HG03095 (cell line): ENCODE measurements at regions not wholly inside any gene's neighbourhood (a gene's known extent, or its start where the extent isn't known, plus 50 kb on each side); places are given as distances from the start of the nearest gene placed in this dataset.

Experiments used
- ATAC-seq: cut with Tn5 transposase; IDR thresholded peaks from one replicate; pipeline ENCODE4 v1.9.1; 2021; ENCODE audit warnings: moderate library complexity; ENCODE audit not compliant: unreplicated experiment

DNA sequence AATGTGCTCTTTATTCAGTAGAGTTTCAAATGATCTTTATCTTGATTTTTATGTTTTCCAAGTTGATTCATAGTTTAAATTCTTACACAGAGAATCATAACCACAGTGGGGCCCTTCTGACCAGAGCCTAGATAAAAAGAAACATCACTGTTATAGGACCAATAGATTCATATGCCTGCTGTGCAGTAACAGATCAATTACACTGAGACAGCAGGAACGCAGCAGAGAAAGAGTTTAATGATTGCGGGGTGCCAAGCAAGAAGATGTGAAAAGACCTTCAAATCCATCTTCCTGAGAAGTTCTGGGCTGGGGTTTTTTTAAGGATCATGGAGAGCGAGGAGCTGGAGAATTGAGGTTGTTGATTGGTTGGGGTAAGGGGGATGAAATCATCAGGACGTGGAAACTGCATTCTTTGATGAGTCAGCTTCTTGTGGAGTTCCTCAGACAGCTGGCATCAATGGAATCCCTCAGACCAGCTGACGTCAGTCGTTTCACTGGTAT is 346.6 kb downstream of the TBC1D4 start:
- ATAC-seq, result no peak

DNA sequence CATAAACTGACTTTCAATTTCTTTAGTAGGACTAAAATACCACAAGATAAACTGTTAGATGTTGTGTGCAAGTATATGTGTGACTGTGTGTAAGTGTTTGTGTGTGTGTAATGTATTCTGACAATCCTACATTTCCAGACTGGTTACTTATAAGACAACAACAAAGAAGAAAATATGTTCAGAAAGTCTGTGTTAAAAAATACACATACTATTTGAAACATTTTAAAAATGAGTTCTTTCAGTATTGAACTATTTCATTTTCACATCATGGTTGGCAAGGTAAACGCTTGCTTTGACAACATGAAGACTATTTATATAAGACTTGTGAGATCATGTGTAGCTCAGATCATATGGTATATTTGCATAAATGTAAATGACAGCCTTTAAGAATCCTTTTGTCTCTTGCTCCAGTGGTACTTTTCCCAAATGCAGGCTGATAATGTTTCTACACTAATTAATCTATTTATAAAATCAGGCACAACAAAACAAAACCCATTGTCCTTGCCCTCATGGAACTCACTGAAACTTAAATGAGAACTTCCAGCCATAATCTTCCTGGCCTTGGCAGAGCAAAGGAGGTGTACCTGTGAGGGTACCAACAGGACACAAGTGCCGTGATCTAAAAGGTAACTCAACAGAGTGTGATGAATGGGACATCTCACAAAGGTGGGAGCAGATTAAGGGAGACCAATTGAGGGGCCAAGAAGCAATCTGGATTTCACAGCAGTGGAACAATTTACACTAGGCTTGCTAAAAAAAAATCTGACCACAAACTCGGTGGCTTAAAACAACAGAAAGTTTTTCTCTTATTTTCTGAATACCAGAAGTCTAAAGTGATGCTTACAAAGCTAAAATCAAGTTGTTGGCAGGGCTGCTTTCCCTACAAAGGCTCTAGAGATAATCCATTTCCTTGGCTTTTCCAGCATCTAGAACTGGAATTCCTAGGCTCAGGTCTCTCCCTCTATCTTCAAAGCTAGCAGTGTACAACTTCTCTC is 349.0 kb downstream of the TBC1D4 start:
- ATAC-seq, result no peak

DNA sequence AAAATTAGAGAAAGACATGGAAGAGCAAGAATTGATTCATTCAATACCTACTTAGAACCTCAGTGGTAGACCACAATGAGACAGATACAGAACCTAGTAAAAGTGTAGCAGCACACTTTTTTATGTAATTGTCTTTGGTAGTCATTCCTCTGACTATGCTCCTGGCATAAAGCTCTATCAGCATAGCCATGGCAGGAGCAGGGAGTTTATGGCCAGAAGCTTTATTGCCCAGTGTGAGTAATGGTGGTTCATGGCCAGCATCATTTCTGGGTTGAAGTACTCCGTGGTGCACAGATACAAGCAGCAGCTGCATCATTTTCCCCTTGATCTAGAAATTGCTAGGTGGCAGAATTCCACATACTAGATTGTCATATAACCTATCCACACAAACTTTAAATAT is 352.6 kb downstream of the TBC1D4 start:
- no peak for ATAC-seq

DNA sequence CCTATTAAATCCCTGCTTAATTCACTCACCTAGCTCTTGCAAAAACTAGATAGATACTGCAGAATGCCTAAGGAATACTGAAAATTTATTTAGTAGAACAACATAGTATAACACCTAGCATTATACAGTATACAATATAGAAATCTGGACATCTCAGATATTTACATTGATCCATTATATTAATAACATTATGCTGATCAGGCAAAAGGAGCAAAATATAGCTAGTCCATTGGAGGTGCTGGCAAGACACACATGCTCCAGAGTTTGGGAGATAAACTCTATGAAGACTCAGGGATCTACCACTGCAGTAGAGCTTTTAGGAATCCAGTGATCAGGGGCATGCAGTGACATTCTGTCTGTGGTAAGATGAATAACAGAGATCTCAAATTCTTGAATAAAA is 357.6 kb downstream of the TBC1D4 start:
- ATAC-seq, result no peak

DNA sequence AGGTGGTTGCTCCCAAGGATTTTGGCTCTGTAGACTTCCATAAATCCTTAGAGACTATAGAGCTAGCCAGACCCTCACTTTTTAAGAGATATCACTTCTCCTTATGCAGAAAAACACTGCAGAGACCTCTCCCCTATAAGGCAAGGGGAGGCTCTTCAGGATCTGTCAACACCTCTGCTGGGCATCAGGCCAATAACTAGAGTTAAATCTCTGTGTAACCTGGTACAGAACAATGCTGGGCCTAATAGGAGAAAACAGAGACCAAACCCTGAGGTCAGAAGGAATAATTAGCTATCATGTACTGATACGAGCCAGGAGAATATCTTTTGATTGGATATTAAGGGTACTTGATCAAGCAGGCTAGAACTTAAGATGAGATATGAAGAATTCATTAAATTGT is 358.5 kb downstream of the TBC1D4 start:
- ATAC-seq, result no peak

DNA sequence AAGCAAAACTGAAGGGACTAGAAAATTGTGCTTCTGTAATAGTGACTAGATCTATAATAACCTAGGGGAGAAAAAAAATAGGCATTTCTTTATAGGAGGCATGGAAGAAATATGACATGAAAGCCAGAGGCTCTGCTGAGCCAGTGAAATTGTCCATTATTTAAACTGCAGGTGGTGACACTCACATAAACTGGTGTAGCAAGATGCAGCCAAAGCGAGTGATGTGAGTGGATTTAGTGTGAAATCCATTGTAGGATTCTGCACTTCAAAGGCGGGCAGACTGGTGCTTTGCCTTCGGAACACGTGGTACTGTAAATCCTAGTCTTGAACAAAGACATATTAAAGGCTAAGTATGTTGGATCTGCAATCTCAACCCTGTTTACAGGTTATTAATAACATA is 361.9 kb downstream of the TBC1D4 start:
- ATAC-seq, result no peak

DNA sequence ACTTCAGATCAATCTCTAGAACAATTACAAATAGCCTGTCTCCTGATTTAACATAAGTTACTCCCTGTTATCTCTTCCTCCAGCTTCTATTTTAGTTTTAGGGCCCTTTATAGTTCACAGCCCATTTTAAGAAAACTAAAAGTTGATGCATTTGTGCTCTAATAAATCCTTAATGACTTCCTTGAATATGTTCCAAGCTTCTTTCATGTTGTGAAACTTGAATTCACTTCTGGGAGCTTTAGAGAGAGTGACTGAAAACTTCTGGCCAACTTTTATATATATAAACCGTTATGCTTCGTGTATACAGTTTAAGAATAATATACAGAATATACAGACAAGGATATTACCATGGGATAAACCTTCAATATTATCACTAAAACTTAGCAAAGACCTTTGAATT is 366.8 kb downstream of the TBC1D4 start:
- ATAC-seq, result no peak

DNA sequence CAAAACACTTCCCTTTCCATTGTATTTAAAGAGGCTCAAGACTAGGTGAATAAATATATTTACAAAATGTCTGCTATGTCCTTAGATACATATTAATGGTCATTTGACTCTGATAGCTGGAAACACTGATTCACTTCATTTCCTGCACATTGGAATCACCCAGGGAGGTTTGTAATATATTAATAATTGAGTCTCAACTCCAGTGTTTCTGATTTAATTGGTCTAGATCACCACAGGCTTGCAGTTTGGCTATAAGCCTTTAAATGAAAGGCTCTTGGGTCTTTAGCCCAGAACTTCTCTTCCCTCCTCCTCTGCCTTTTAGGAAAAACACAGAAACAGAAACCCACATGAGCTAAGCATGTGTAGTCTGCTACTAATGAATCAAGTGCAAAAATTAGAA is 378.0 kb downstream of the TBC1D4 start:
- ATAC-seq, result no peak

DNA sequence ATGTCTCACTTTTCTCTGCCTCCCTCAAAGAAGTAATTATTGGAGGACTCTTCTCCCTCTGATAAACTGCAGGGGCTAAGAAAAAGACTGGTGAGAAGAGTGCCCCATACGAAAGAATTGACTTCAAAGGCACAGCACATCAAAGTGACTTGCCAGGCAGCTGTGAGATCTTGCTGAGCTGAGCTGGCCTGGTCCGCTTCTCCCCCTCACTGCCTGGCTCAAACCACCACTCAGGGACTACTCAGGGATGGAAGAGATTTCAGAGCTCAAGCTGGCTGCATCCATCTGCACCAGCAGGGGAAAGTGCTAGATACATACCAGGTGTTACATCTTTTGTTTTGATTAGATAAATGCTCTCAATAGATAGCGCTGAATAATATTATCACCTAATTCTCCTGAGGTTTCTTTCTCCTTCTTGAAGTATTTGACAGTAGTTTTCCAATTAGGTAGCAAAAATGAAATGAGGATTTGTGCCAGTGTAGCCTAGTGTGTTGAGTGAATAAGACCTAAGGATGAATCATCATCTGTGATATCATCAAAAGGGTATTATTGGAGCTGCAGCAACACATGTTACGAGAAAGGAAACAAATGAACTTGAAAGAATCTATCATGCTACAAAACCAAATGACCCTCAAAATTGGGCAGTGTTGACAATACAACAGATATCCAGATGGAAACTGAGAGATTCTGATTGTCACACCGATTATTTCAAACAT is 379.8 kb downstream of the TBC1D4 start:
- ATAC-seq, result no peak

DNA sequence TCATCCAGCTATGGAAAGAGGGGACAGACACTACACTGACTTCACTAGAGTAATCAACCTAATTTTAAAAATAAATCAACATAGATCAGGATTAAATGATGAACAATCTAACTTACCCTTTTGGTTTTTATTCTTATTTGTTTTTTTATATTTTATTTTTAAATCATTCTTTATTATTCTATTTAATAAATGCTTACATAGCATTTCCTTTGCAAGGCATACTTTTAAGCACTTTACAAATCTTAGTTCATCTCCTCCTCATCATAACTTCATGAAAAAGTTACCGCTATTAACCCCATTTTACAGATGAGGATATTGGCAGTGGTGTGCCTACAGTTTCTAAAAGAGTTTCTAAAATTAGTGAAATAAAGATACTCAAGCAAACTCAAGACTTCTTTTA is 380.6 kb downstream of the TBC1D4 start:
- ATAC-seq, result no peak

DNA sequence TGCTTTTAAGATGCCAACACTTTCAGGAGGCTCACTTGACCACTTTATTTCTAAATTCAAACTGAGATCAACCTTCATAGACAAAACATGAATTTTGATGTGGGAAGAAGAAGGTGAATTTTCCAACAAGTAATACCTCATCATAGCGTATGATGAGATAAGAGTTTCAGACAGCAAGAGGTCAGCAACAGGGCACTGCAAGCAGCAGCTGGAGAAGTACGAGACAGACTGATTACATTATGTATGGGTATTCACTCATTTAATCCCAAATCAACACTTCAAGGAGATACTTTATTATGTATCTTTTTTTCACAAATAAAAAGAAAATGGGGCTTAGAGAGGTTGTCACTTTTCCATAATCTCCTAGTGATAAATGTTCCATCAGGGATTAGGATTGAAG is 389.8 kb downstream of the TBC1D4 start:
- ATAC-seq, result no peak

DNA sequence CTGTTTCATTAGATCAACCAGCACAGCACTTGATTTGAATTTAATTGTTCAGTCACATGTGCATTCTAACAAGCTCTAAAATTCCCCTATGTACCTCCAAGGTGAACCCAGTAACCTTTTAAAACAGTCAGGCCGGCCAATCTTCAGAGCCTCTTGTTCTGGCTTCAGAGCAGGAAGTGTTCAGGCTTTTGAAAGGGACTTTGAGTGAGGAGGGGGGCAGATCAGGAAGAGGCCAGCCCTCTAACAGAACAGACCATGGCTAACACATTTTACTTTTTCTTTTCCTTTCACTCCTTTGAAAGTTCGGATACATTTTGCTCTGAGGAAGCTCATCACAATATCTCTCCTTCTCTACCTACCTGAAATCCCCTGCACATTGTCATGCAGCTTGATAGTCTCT is 390.3 kb downstream of the TBC1D4 start:
- ATAC-seq, result no peak

DNA sequence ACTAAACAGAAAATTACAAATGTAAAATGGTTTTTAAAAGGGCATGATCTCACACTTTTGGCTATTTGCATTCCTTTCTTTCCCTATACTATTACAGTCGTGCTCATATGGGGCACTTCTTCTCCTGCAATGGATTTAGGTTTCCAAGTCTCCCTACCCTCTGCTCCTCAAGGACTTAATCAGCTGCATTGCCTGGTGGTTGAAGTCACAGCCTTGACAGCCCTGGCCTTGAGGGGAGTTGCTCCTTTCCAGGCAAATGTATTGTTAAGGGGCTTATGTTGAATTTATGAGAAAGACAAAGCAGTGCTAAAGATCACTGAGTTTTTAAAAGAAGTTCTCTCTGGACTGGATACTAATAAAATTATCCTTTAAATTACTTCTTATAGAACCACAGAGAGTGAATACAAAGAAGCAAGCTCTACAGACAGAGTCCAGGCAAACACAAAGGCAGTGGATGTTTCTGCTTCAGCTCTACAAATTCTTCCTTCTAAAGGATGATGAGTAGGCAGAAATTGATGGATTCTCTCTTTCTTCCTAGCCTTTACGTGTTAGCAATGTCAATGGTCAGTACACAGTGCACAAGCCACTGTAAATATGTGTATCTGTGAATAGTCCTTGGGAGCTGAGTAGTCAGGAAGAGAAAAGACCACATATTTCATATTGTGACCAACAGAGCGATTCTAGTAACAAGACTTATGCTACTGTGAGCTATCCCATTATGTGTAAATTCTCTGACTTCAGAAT is 390.9 kb downstream of the TBC1D4 start:
- ATAC-seq, result no peak

DNA sequence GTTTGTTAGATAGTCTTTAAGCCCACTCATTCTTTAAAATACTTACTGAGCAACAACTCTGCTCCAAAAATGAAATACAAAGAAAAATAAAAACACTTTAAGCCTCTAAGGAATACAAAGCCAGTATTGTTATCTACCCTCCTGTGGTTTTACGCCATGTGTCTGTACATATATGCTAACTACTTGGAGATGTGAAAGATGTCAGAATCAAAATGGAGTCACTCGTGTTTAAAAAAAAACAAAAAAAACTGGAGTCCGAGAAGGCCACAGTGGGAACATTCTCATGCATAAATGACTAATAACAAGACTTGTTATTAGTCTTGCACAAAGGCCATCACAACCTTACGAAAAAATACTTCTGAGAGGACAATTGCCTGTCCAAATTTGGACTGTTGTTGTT is 393.1 kb downstream of the TBC1D4 start:
- no peak for ATAC-seq

DNA sequence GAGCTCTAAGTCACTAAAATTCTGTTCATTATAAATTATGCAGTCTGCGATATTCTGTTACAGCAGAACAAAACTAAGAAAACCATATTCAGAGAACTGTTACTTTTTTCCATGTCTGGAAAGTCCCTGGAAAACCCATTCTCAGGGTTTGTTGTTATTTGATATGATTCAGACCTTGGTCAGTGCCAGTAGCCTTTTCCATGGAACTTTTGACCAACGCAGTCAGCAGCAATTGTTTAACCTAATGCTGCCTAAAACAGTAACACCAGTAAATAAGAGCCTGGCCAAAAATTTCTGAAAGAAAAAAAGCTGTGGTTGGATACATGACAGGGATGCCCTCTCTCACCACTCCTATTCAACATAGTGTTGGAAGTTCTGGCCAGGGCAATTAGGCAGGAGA is 402.7 kb downstream of the TBC1D4 start:
- no peak for ATAC-seq

DNA sequence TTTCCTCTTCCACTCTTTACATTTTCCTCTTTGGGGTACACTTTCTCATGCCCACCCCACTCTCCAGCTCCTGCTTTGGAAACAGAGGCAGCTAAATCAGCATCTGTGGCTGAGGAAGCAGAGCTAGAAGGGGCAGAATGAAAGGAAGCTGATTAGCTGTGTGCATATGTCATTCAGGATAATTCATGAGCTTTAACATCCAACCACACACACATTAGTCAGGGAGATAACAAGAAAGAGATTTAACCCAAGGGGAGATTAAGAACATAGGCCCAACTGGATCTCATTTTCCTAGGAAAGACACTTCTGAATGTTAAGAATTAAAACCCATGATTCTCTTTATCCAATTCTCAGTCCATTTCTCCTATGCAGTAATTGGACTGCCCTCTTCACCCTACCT is 405.5 kb downstream of the TBC1D4 start:
- no peak for ATAC-seq

DNA sequence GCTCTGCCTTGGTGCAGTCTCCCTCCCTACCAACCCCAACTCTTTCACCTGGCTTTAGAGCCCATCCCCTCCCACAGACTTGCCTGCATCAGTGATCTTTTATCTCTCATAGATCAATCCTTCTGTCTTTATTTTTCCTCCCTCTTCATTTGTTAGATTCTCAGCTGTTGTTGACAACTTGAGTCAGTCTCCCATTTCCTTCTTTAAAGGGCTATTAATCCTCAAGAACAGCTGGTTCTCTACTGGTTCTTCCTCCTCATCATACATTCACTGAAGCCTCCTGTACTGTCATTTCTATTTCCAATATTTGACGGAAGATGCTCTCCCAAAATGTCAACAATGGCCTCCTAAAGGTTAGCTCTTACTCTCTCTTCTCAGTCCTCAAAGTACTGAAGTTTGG is 408.2 kb downstream of the TBC1D4 start:
- no peak for ATAC-seq

DNA sequence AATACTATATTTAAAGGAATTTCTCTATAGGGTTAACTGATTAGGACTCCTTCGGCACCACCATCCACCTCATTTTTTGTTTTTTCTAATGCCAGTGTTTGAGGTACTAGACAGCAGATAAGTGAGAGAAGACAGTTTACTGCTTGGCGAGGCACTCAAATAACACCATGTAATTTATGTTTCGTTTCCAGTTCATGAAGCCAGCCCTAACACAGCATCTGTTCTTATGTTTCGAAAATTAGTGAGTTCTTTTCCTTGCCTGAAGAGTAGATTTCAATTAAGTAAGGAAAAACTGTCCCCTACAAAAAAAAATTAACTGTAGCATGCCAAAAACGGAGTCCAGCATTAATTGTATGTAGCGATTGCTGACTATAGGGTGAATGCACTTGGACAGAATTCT is 409.1 kb downstream of the TBC1D4 start:
- no peak for ATAC-seq

DNA sequence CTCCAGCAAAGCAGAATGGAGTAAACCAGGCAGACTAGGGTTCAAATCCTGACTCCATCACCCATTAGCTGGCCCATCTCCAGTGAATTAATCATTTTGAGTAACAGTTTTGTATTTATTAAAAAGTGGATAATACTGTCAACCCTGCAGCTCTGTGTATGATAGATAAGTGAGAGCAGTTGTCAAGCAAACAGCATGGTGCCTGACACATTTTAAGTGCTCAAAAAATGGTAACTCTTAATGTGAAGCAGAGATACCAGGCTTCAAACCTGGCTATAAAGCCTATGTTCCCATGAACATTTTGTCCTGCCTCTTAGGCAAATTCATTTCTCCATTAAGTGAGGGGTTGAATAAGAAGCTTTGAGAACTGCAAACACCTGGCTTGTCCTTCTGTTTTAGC is 409.6 kb downstream of the TBC1D4 start:
- no peak for ATAC-seq

DNA sequence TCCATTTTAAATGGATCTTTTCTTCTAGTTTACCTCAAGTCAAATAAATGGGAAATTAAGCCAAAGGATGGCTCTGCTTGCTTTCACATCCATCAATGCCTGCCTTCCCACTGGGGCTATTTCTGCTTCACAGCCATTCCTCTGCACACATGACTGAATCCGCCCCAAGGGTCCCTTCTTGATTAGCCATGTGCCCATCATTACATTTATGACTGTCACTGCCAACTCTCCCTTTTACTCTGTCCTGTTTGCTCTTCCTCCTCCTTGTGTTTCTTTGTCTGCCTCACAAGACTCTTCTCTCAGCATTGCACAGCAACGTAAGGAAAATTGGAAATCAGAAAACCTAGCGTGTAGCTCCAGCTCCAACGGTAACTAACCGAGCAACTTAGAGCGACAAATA is 410.2 kb downstream of the TBC1D4 start:
- no peak for ATAC-seq

DNA sequence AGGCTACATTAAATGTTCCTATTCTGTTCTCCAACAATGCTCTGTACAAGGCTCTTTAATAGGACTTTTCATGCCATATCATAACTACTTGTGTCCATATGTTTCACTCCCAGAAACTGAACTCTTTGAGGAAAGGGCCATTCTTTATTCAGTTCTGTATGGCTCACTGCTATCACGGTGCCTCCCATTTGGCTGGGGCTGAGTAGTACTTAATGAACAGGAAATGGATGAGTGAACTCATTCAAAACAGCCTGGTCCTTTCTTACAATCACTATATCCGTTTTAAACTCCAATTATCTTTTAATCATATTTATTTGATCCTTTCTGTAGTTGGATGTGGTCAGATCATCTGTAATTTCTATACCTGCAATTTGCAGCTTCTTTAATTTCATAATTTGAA is 410.6 kb downstream of the TBC1D4 start:
- ATAC-seq, result no peak
